B cell (primary cell): ENCODE measurements at regions not wholly inside any gene's neighbourhood (a gene's known extent, or its start where the extent isn't known, plus 50 kb on each side); places are given as distances from the start of the nearest gene placed in this dataset.

ENCODE experiments used
- ATAC-seq: fragments of 200-7000 bp; cut with Tn5 transposase; one replicate; pipeline ENCODE4 v1.10.0; 2021; ENCODE audit warnings: low read depth, mild to moderate bottlenecking, moderate number of reproducible peaks, moderate library complexity
- CTCF ChIA-PET: fragments of 350-600 bp; sonication (Branson Sonifier 250); formaldehyde crosslinking; loops from one replicate; lab custom pipeline; 2021; ENCODE audit warnings: antibody characterized with exemption, inconsistent platforms; lab: Charles Lee
- POLR2A ChIA-PET: fragments of 350-600 bp; sonication (Branson Sonifier 250); formaldehyde crosslinking; loops from one replicate; lab custom pipeline; 2021; ENCODE audit warnings: antibody characterized with exemption; lab: Charles Lee
- DNase-seq: peaks from one replicate; pipeline ENCODE4 v3.0.0; 2013
- H2AFZ ChIP-seq: 2 replicates; pipeline ENCODE4 v1.6.1; 2012; ENCODE audit warnings: mild to moderate bottlenecking, low read depth, low read length; ENCODE audit not compliant: insufficient read depth, poor library complexity, severe bottlenecking
- H3K27ac ChIP-seq, 2 donors: 1 replicate in 1 of 2; 2 replicates in 1 of 2; pipeline ENCODE4 v1.5.1; 2012 to 2013; ENCODE audit warnings: low read length in 2 of 2, mild to moderate bottlenecking in 2 of 2, moderate library complexity in 1 of 2
- H3K27me3 ChIP-seq, 4 experiments: fragments of 200-600 bp in 1 of 4; sonication (generic) in 1 of 4; replicated peaks in 1 of 4; 1 replicate in 2 of 4; 2 replicates in 2 of 4; pipeline versions ENCODE4 v1.6.1 to v1.7.0; 2013 to 2016; ENCODE audit warnings: low read length in 3 of 4, mild to moderate bottlenecking in 2 of 4, mixed read lengths in 1 of 4, moderate library complexity in 1 of 4; ENCODE audit not compliant: insufficient read depth in 4 of 4, control insufficient read depth in 3 of 4; ENCODE audit errors: control extremely low read depth in 1 of 4
- H3K36me3 ChIP-seq, 2 experiments: replicated peaks in 1 of 2; 1 replicate in 1 of 2; 2 replicates in 1 of 2; pipeline versions ENCODE4 v1.6.1 to v1.7.1; 2013; ENCODE audit warnings: low read length in 1 of 2; ENCODE audit not compliant: insufficient read depth in 2 of 2, control insufficient read depth in 1 of 2; ENCODE audit errors: control extremely low read depth in 1 of 2, extremely low read depth in 1 of 2
- H3K4me1 ChIP-seq, 2 donors: fragments of 200-600 bp in 1 of 2; sonication (generic) in 1 of 2; 1 replicate in 1 of 2; 2 replicates in 1 of 2; pipeline versions ENCODE4 v1.5.1 to v1.6.1; 2013 to 2017; ENCODE audit warnings: low read length in 2 of 2; ENCODE audit not compliant: control insufficient read depth in 2 of 2, insufficient read depth in 2 of 2
- H3K4me2 ChIP-seq: replicated peaks from 2 replicates; pipeline ENCODE3; 2012; ENCODE audit warnings: mild to moderate bottlenecking, low read depth, low read length; ENCODE audit not compliant: poor library complexity, severe bottlenecking
- H3K4me3 ChIP-seq, 5 experiments: fragments of 200-600 bp in 1 of 5; sonication (generic) in 1 of 5; 1 replicate in 3 of 5; 2 replicates in 2 of 5; pipeline versions ENCODE4 v1.5.1 to v1.7.0; 2011 to 2016; ENCODE audit warnings: low read length in 4 of 5, mild to moderate bottlenecking in 4 of 5, low read depth in 2 of 5, control low read depth in 1 of 5, moderate library complexity in 1 of 5; ENCODE audit not compliant: insufficient read depth in 1 of 5; ENCODE audit errors: control extremely low read depth in 1 of 5, extremely low read depth in 1 of 5
- H3K79me2 ChIP-seq: fragments of 200-600 bp; sonication (generic); one replicate; pipeline ENCODE4 v1.6.0; 2016; ENCODE audit warnings: low read length; ENCODE audit not compliant: control insufficient read depth, insufficient read depth
- H3K9ac ChIP-seq: fragments of 200-600 bp; sonication (generic); 2 replicates; pipeline ENCODE4 v1.6.1; 2017; ENCODE audit warnings: mild to moderate bottlenecking, low read length, moderate library complexity
- H3K9me3 ChIP-seq, 3 donors: one replicate each; pipeline versions ENCODE4 v1.6.1 to v1.7.1; 2013; ENCODE audit warnings: low read length in 2 of 3; ENCODE audit not compliant: control insufficient read depth in 2 of 3, insufficient read depth in 1 of 3; ENCODE audit errors: control extremely low read depth in 1 of 3
- H4K20me1 ChIP-seq: 2 replicates; pipeline ENCODE4 v1.6.0; 2012; ENCODE audit warnings: mild to moderate bottlenecking, low read length; ENCODE audit not compliant: insufficient read depth, control insufficient read depth, poor library complexity, severe bottlenecking
- H3K27ac Mint-ChIP-seq: one replicate; pipeline ENCODE4 v1.8.0; 2021; ENCODE audit warnings: mixed read lengths
- H3K27me3 Mint-ChIP-seq: one replicate; pipeline ENCODE4 v1.8.0; 2021; ENCODE audit warnings: mixed read lengths
- H3K4me1 Mint-ChIP-seq: one replicate; pipeline ENCODE4 v1.8.0; 2021; ENCODE audit warnings: mixed read lengths
- H3K4me3 Mint-ChIP-seq: one replicate; pipeline ENCODE4 v1.8.0; 2021; ENCODE audit warnings: mixed read lengths
- H3K9me3 Mint-ChIP-seq: one replicate; pipeline ENCODE4 v1.8.0; 2022; ENCODE audit warnings: mixed read lengths; ENCODE audit not compliant: insufficient read depth
- CTCF ChIP-seq: fragments of 200-600 bp; IDR thresholded peaks from one replicate; pipeline ENCODE4 v1.8.0; 2022; ENCODE audit warnings: antibody characterized with exemption, mild to moderate bottlenecking
- EZH2 ChIP-seq: IDR thresholded peaks from 2 replicates; pipeline ENCODE4 v1.6.1; 2012; ENCODE audit warnings: borderline replicate concordance, low read depth, mild to moderate bottlenecking, moderate library complexity, low read length; ENCODE audit not compliant: insufficient read depth, poor library complexity, severe bottlenecking
- WGBS: methylation state at CpG from one replicate; pipeline ENCODE4 v1.1.5; 2013; ENCODE audit warnings: missing lambda C conversion rate; ENCODE audit not compliant: insufficient coverage; 5-methylcytosine and 5-hydroxymethylcytosine counted together
- intact Hi-C: fragments of 100-400 bp; cut with micrococcal nuclease; formaldehyde crosslinking; loops from one replicate; pipeline ENCODE4 v1.10.0; 2022

GRCh38 chr9:127555840-127556820 is 55.9 kb upstream of the STXBP1 start:
- Histone ChIP-seq H3K27ac (no peak overlapping the region), H2AFZ (peak overlapping the region; percentile 46), H3K9me3 (no peaks in the 10 kb centered on the region), H3K4me1 (peaks cover 21 to 28% of the 10 kb centered on the region in 2 donors), H3K9ac (no peak overlapping the region), H3K27me3 (no peaks in the 10 kb centered on the region), H3K79me2 (no peaks in the 10 kb centered on the region), H3K4me3 (no peak overlapping the region), H4K20me1 (no peaks in the 10 kb centered on the region), H3K4me2 (peak overlapping the region; percentile 52), H3K36me3 (no peaks in the 10 kb centered on the region)
- ATAC-seq, result peak; percentile 72
- no peak overlapping the region for H3K27ac Mint-ChIP-seq
- 19% methylated on average over 8 of the region's 13 CpGs for WGBS
- peak; percentile 62 for DNase-seq
- CTCF ChIA-PET, result no interaction called here
- POLR2A ChIA-PET, result no interaction called here
- no peaks in the 10 kb centered on the region for H3K9me3 Mint-ChIP-seq
- peaks cover 21% of the 10 kb centered on the region for H3K4me1 Mint-ChIP-seq
- TF ChIP-seq EZH2 (no peak), CTCF (no peak)
- intact Hi-C loops, result no loop called here
- H3K4me3 Mint-ChIP-seq, result peak overlapping the region; percentile 16
- H3K27me3 Mint-ChIP-seq, result peaks cover under 1% of the 10 kb centered on the region

GRCh38 chr9:127556871-127557270 is 55.2 kb upstream of the STXBP1 start:
- H3K79me2 ChIP-seq, result no peaks in the 10 kb centered on the region
- TF ChIP-seq CTCF (no peak), EZH2 (no peak)
- 100% methylated on average over 2 of the region's 4 CpGs for WGBS
- CTCF ChIA-PET, result no interaction called here
- Mint-ChIP-seq H3K27me3 (peaks cover 8% of the 10 kb centered on the region), H3K4me1 (peaks cover 21% of the 10 kb centered on the region), H3K9me3 (no peaks in the 10 kb centered on the region), H3K4me3 (no peak overlapping the region), H3K27ac (no peak overlapping the region)
- ATAC-seq (no peak), DNase-seq (no peak)
- H2AFZ ChIP-seq, result no peak overlapping the region
- H4K20me1 ChIP-seq, result no peaks in the 10 kb centered on the region
- no peak overlapping the region for H3K27ac ChIP-seq
- H3K9me3 ChIP-seq, result no peaks in the 10 kb centered on the region
- H3K4me1 ChIP-seq, result peaks cover 21 to 28% of the 10 kb centered on the region in 2 donors
- H3K27me3 ChIP-seq, result no peaks in the 10 kb centered on the region
- no peaks in the 10 kb centered on the region for H3K36me3 ChIP-seq
- H3K4me2 ChIP-seq, result peak overlapping the region; percentile 52
- POLR2A ChIA-PET, result no interaction called here
- H3K9ac ChIP-seq, result no peak overlapping the region
- intact Hi-C loops, result no loop called here
- no peak overlapping the region for H3K4me3 ChIP-seq
